H9 (cell line): ENCODE measurements at regions not wholly inside any gene's neighbourhood (a gene's known extent, or its start where the extent isn't known, plus 50 kb on each side); places are given as distances from the start of the nearest gene placed in this dataset.
A peak's percentile ranks its signal among the peaks of the same experiment; 100 is the strongest.

Experiments
- DNase-seq: peaks from one replicate; pipeline ENCODE4 v3.0.0-alpha.2; 2017
- H2AFZ ChIP-seq: one replicate; pipeline ENCODE4 v1.6.1; 2013; ENCODE audit warnings: mild to moderate bottlenecking, low read length, control low read depth, moderate library complexity
- H2AK5ac ChIP-seq: 2 replicates; pipeline ENCODE4 v1.6.1; 2013; ENCODE audit warnings: low read length, control low read depth, mixed read lengths; ENCODE audit not compliant: insufficient read length
- H2BK120ac ChIP-seq: one replicate; pipeline ENCODE4 v1.6.1; 2013; ENCODE audit warnings: low read depth, mild to moderate bottlenecking, low read length, control low read depth, inconsistent platforms; ENCODE audit not compliant: poor library complexity, severe bottlenecking
- H2BK12ac ChIP-seq: 2 replicates; pipeline ENCODE4 v1.6.1; 2013; ENCODE audit warnings: low read length, control low read depth, mixed read lengths, low read depth; ENCODE audit not compliant: insufficient read length
- H2BK15ac ChIP-seq: 2 replicates; pipeline ENCODE4 v1.6.1; 2013; ENCODE audit warnings: low read depth, low read length, control low read depth
- H2BK20ac ChIP-seq: one replicate; pipeline ENCODE4 v1.6.1; 2013; ENCODE audit warnings: low read depth, mild to moderate bottlenecking, low read length, control low read depth, inconsistent platforms; ENCODE audit not compliant: poor library complexity, severe bottlenecking
- H2BK5ac ChIP-seq: 2 replicates; pipeline ENCODE4 v1.6.1; 2013; ENCODE audit warnings: low read length, control low read depth, mixed read lengths; ENCODE audit not compliant: insufficient read length
- H3K14ac ChIP-seq: 2 replicates; pipeline ENCODE4 v1.6.1; 2013; ENCODE audit warnings: low read length, control low read depth; ENCODE audit not compliant: insufficient read depth
- H3K18ac ChIP-seq: 2 replicates; pipeline ENCODE4 v1.6.1; 2013; ENCODE audit warnings: low read depth, mild to moderate bottlenecking, mixed read lengths, low read length, control low read depth; ENCODE audit not compliant: insufficient read length
- H3K23ac ChIP-seq: 2 replicates; pipeline ENCODE4 v1.6.1; 2013; ENCODE audit warnings: low read length, control low read depth, mixed read lengths, low read depth; ENCODE audit not compliant: insufficient read length
- H3K23me2 ChIP-seq: 2 replicates; pipeline ENCODE4 v1.6.1; 2013; ENCODE audit warnings: low read depth, mild to moderate bottlenecking, mixed read lengths, low read length, control low read depth; ENCODE audit not compliant: insufficient read length, poor library complexity, severe bottlenecking
- H3K27ac ChIP-seq: 2 replicates; pipeline ENCODE4 v1.5.1; 2013; ENCODE audit warnings: low read length, control low read depth, mixed read lengths, low read depth; ENCODE audit not compliant: insufficient read length
- H3K27me3 ChIP-seq: 2 replicates; pipeline ENCODE4 v1.6.1; 2013; ENCODE audit warnings: low read length, control low read depth, inconsistent platforms; ENCODE audit not compliant: insufficient read depth
- H3K4ac ChIP-seq: 2 replicates; pipeline ENCODE4 v1.6.1; 2013; ENCODE audit warnings: low read depth, mild to moderate bottlenecking, control low read depth, inconsistent platforms, low read length, moderate library complexity
- H3K4me1 ChIP-seq: 2 replicates; pipeline ENCODE4 v1.6.1; 2013; ENCODE audit warnings: low read length, control low read depth, inconsistent platforms; ENCODE audit not compliant: insufficient read depth
- H3K4me2 ChIP-seq: 2 replicates; pipeline ENCODE4 v1.6.1; 2013; ENCODE audit warnings: low read length, control low read depth, mixed read lengths; ENCODE audit not compliant: insufficient read length, insufficient read depth
- H3K56ac ChIP-seq: 2 replicates; pipeline ENCODE4 v1.6.1; 2013; ENCODE audit warnings: low read depth, mild to moderate bottlenecking, mixed read lengths, low read length, control low read depth; ENCODE audit not compliant: insufficient read length
- H3K79me1 ChIP-seq: 2 replicates; pipeline ENCODE4 v1.6.1; 2013; ENCODE audit warnings: low read depth, mild to moderate bottlenecking, moderate library complexity, low read length, control low read depth, inconsistent platforms; ENCODE audit not compliant: insufficient read depth, poor library complexity, severe bottlenecking
- H3K79me2 ChIP-seq: 2 replicates; pipeline ENCODE4 v1.6.1; 2013; ENCODE audit warnings: low read length, control low read depth, inconsistent platforms; ENCODE audit not compliant: insufficient read depth
- H3K9ac ChIP-seq: 2 replicates; pipeline ENCODE4 v1.6.1; 2013; ENCODE audit warnings: low read length, control low read depth, mixed read lengths; ENCODE audit not compliant: insufficient read length; ENCODE audit errors: extremely low read depth
- H3K9me3 ChIP-seq: one replicate; pipeline ENCODE4 v1.6.1; 2013; ENCODE audit warnings: low read depth, low read length, inconsistent platforms; ENCODE audit not compliant: control insufficient read depth
- H3T11ph ChIP-seq: one replicate; pipeline ENCODE4 v1.6.1; 2013; ENCODE audit warnings: mild to moderate bottlenecking, low read length, control low read depth, inconsistent platforms
- H4K20me1 ChIP-seq: one replicate; pipeline ENCODE4 v1.6.1; 2013; ENCODE audit not compliant: control insufficient read depth, insufficient read length, insufficient read depth
- H4K5ac ChIP-seq: 2 replicates; pipeline ENCODE4 v1.6.1; 2013; ENCODE audit warnings: low read depth, mild to moderate bottlenecking, mixed read lengths, low read length, control low read depth; ENCODE audit not compliant: insufficient read length
- H4K8ac ChIP-seq: replicated peaks from 2 replicates; pipeline ENCODE4 v1.6.1; 2013; ENCODE audit warnings: low read length, control low read depth, mixed read lengths, low read depth; ENCODE audit not compliant: insufficient read length
- H4K91ac ChIP-seq: 2 replicates; pipeline ENCODE4 v1.6.1; 2013; ENCODE audit warnings: low read depth, mild to moderate bottlenecking, moderate library complexity, mixed read lengths, low read length, control low read depth; ENCODE audit not compliant: insufficient read length
- H3K27ac Mint-ChIP-seq, 3 experiments: 2 replicates in 2 of 3; 3 replicates in 1 of 3; pipeline ENCODE4 v1.8.0; 2020 to 2021; ENCODE audit warnings: mixed read lengths in 3 of 3, mild to moderate bottlenecking in 1 of 3, moderate library complexity in 1 of 3
- H3K27me3 Mint-ChIP-seq: 2 replicates; pipeline ENCODE4 v1.8.0; 2021; ENCODE audit warnings: low read depth, mild to moderate bottlenecking, moderate library complexity, mixed read lengths
- H3K36me3 Mint-ChIP-seq, 3 experiments: 2 replicates in 2 of 3; 3 replicates in 1 of 3; pipeline ENCODE4 v1.8.0; 2020 to 2021; ENCODE audit warnings: low read depth in 3 of 3, mixed read lengths in 3 of 3; ENCODE audit not compliant: insufficient read depth in 1 of 3
- H3K4me1 Mint-ChIP-seq, 2 experiments: 2 replicates each; pipeline ENCODE4 v1.8.0; 2020; ENCODE audit warnings: mixed read lengths in 2 of 2
- H3K4me3 Mint-ChIP-seq, 2 experiments: 2 replicates in 1 of 2; 3 replicates in 1 of 2; pipeline ENCODE4 v1.8.0; 2020 to 2021; ENCODE audit warnings: mild to moderate bottlenecking in 2 of 2, mixed read lengths in 2 of 2, moderate library complexity in 1 of 2
- H3K9me3 Mint-ChIP-seq, 2 experiments: 2 replicates in 1 of 2; 3 replicates in 1 of 2; pipeline ENCODE4 v1.8.0; 2020; ENCODE audit warnings: mild to moderate bottlenecking in 2 of 2, mixed read lengths in 2 of 2, moderate library complexity in 1 of 2
- WGBS: extraction: QIAGEN DNeasy Blood & Tissue Kit; methylation state at CpG from one replicate; pipeline ENCODE4 v1.1.7; 2013; ENCODE audit warnings: missing lambda C conversion rate, low lambda C conversion rate, mixed read lengths; ENCODE audit not compliant: insufficient read length; ENCODE audit errors: extremely low coverage; 5-methylcytosine and 5-hydroxymethylcytosine counted together
- TF ChIP-seq, protein P1 (sequence below): fragments of 200-600 bp; sonication (generic); conservative IDR thresholded peaks from 3 replicates; pipeline ENCODE4 v1.8.0; 2021; ENCODE audit warnings: antibody characterized with exemption, mild to moderate bottlenecking

DNA sequence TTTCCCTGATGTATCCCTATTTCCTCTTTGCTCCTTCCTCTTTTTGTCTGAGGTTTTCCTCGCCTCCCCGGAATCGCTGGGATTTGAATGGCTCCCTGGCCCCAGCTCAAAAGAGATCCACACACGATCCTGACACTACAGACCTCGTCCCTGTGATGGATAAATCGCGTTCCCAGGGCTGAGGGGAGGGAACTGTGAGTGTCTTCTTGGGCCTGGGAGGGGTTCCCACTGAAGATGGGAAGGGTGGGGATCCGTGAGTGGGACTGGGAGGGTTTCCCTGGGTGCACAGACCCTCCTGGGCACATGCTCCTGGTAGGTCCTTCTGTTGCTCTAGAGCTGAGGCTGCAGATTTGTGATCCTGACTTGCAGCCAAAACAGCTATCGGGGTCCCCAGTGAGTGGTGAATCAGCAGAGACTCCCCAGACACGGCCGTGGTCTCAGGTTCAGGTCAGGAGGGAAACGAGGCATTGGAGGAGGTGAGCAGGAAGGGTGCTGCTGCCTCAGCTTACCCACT, 591.0 kb downstream of the PTPRU start:
- Histone ChIP-seq H2BK5ac (no peak overlapping the region), H2BK20ac (no peak overlapping the region), H2BK120ac (no peak overlapping the region), H3K23me2 (no peaks in the 10 kb centered on the region), H3K14ac (no peak overlapping the region), H3K79me1 (no peaks in the 10 kb centered on the region), H3K4ac (no peak overlapping the region), H3K27ac (no peak overlapping the region), H3K9me3 (no peaks in the 10 kb centered on the region), H3K27me3 (no peaks in the 10 kb centered on the region), H3K9ac (no peak overlapping the region), H4K5ac (no peak overlapping the region), H4K8ac (no peak overlapping the region), H3K56ac (no peak overlapping the region), H3K4me1 (no peaks in the 10 kb centered on the region), H3K18ac (no peak overlapping the region), H2AFZ (no peak overlapping the region), H2BK15ac (no peak overlapping the region), H4K20me1 (no peaks in the 10 kb centered on the region), H3T11ph (no peak overlapping the region), H2BK12ac (no peak overlapping the region), H3K79me2 (no peaks in the 10 kb centered on the region), H3K4me2 (no peak overlapping the region), H3K23ac (no peak overlapping the region), H2AK5ac (no peak overlapping the region), H4K91ac (no peak overlapping the region)
- no peak for DNase-seq
- no CpG with 5 or more reads among the region's 12 CpGs for WGBS
- Mint-ChIP-seq H3K4me3 (no peak overlapping the region), H3K36me3 (no peaks in the 10 kb centered on the region), H3K27me3 (peaks cover 4% of the 10 kb centered on the region), H3K27ac (0 out of 7 replicates have a peak overlapping the region, but pooled peaks of 1 of the 3 experiments have one; percentile 69), H3K4me1 (peaks cover 2 to 3% of the 10 kb centered on the region in 2 experiments; a peak in 2 of 4 replicates), H3K9me3 (no peaks in the 10 kb centered on the region)
- TF ChIP-seq, protein P1, sequence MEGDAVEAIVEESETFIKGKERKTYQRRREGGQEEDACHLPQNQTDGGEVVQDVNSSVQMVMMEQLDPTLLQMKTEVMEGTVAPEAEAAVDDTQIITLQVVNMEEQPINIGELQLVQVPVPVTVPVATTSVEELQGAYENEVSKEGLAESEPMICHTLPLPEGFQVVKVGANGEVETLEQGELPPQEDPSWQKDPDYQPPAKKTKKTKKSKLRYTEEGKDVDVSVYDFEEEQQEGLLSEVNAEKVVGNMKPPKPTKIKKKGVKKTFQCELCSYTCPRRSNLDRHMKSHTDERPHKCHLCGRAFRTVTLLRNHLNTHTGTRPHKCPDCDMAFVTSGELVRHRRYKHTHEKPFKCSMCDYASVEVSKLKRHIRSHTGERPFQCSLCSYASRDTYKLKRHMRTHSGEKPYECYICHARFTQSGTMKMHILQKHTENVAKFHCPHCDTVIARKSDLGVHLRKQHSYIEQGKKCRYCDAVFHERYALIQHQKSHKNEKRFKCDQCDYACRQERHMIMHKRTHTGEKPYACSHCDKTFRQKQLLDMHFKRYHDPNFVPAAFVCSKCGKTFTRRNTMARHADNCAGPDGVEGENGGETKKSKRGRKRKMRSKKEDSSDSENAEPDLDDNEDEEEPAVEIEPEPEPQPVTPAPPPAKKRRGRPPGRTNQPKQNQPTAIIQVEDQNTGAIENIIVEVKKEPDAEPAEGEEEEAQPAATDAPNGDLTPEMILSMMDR: no peak
